H1 (cell line): ENCODE measurements at regions not wholly inside any gene's neighbourhood (a gene's known extent, or its start where the extent isn't known, plus 50 kb on each side); places are given as distances from the start of the nearest gene placed in this dataset.

Experiments used
- BRCA1 ChIP-seq: IDR thresholded peaks from 2 replicates; pipeline ENCODE4 v1.6.1; 2012; ENCODE audit warnings: low read depth, low read length, improper control_type of control experiment
- CBX5 ChIP-seq: fragments of 300-800, 300-1000 bp; sonication (generic); IDR thresholded peaks from 2 replicates; pipeline ENCODE4 v1.7.1; 2016; ENCODE audit warnings: antibody characterized with exemption, low read length, low read depth
- CEBPB ChIP-seq: IDR thresholded peaks from 2 replicates; pipeline ENCODE4 v1.6.1; 2012; ENCODE audit warnings: low read depth, low read length
- E2F6 ChIP-seq: IDR thresholded peaks from 2 replicates; pipeline ENCODE4 v1.6.1; 2012; ENCODE audit warnings: inconsistent platforms
- EP300 ChIP-seq, 2 experiments: IDR thresholded peaks; 1 replicate in 1 of 2; 2 replicates in 1 of 2; pipeline ENCODE4 v1.6.1; 2011 to 2012; ENCODE audit warnings: low read depth in 2 of 2, low read length in 2 of 2, mild to moderate bottlenecking in 2 of 2, borderline replicate concordance in 1 of 2, inconsistent platforms in 1 of 2, moderate library complexity in 1 of 2
- FOSL1 ChIP-seq: IDR thresholded peaks from 2 replicates; pipeline ENCODE4 v1.6.1; 2011; ENCODE audit warnings: mild to moderate bottlenecking, low read depth, low read length, moderate library complexity; ENCODE audit not compliant: insufficient read depth
- GABPA ChIP-seq: IDR thresholded peaks from 2 replicates; pipeline ENCODE4 v1.6.1; 2011; ENCODE audit warnings: mild to moderate bottlenecking, low read length, moderate library complexity, borderline replicate concordance; ENCODE audit not compliant: insufficient read depth
- KDM1A ChIP-seq: fragments of 200-600, 300-600 bp; sonication (generic); IDR thresholded peaks from 2 replicates; pipeline ENCODE4 v1.7.1; 2016; ENCODE audit warnings: mild to moderate bottlenecking, low read length, borderline replicate concordance
- NRF1 ChIP-seq: IDR thresholded peaks from 2 replicates; pipeline ENCODE4 v1.6.1; 2011; ENCODE audit warnings: mild to moderate bottlenecking, low read depth, low read length, improper control_type of control experiment
- POLR2AphosphoS5 ChIP-seq: IDR thresholded peaks from 2 replicates; pipeline ENCODE4 v1.6.1; 2011; ENCODE audit warnings: low read depth, low read length
- RFX5 ChIP-seq: IDR thresholded peaks from 2 replicates; pipeline ENCODE4 v1.6.1; 2011; ENCODE audit warnings: low read depth, low read length, improper control_type of control experiment, borderline replicate concordance
- RNF2 ChIP-seq: fragments of 200-900, 300-1000 bp; sonication (generic); IDR thresholded peaks from 2 replicates; pipeline ENCODE4 v1.7.1; 2016; ENCODE audit warnings: borderline replicate concordance, low read depth, mild to moderate bottlenecking, antibody characterized with exemption, low read length; ENCODE audit not compliant: poor library complexity, severe bottlenecking; ENCODE audit errors: missing control alignments
- SAP30 ChIP-seq: fragments of 300-600 bp; sonication (generic); IDR thresholded peaks from 2 replicates; pipeline ENCODE4 v1.7.1; 2012; ENCODE audit warnings: low read length, moderate library complexity, mild to moderate bottlenecking, inconsistent platforms; ENCODE audit not compliant: insufficient read depth, insufficient replicate concordance
- SIN3A ChIP-seq, 2 experiments: IDR thresholded peaks in 1 of 2; conservative IDR thresholded peaks in 1 of 2; 2 replicates each; pipeline ENCODE4 v1.6.1; 2011 to 2012; ENCODE audit warnings: low read length in 2 of 2, improper control_type of control experiment in 1 of 2, low read depth in 1 of 2, mild to moderate bottlenecking in 1 of 2
- SP2 ChIP-seq: IDR thresholded peaks from 2 replicates; pipeline ENCODE4 v1.6.1; 2012; ENCODE audit warnings: mild to moderate bottlenecking, low read length, inconsistent platforms
- SP4 ChIP-seq: IDR thresholded peaks from 2 replicates; pipeline ENCODE4 v1.6.1; 2012; ENCODE audit warnings: low read length, inconsistent platforms
- TAF1 ChIP-seq: IDR thresholded peaks from 2 replicates; pipeline ENCODE4 v1.6.1; 2011; ENCODE audit warnings: mild to moderate bottlenecking, low read depth, low read length

GRCh38 chr2:176902454-176902853 is 310.1 kb upstream of the HNRNPA3 start (continued):
- no peak for TF ChIP-seq FOSL1
- TF ChIP-seq SP2: no peak
- no peak for TF ChIP-seq SAP30
- no peak for TF ChIP-seq BRCA1
- TF ChIP-seq GABPA: no peak
- no peak for TF ChIP-seq CEBPB
- TF ChIP-seq KDM1A: no peak
- TF ChIP-seq NRF1: no peak
- no peak for TF ChIP-seq E2F6
- no peak for TF ChIP-seq RFX5
- no peak for TF ChIP-seq RNF2
- TF ChIP-seq CBX5: no peak
- no peak for TF ChIP-seq EP300 (IDR thresholded peaks at IDR 0.05; ENCODE audit: borderline replicate concordance in 1 of 2, low read depth in 2 of 2, low read length in 2 of 2)
- TF ChIP-seq POLR2AphosphoS5: no peak
- TF ChIP-seq TAF1: no peak
- no peak for TF ChIP-seq SP4
- no peak for TF ChIP-seq SIN3A (conservative IDR thresholded peaks at IDR 0.05 in 1 of 2, IDR thresholded peaks at IDR 0.05 in 1 of 2; ENCODE audit: low read depth in 1 of 2, low read length in 2 of 2)
